Effector CD4-positive, alpha-beta T cell (primary cell): ENCODE measurements at regions not wholly inside any gene's neighbourhood (a gene's known extent, or its start where the extent isn't known, plus 50 kb on each side); places are given as distances from the start of the nearest gene placed in this dataset.

Experiments used
- DNase-seq: peaks from one replicate; pipeline ENCODE4 v3.0.0-alpha.2; 2020

DNA sequence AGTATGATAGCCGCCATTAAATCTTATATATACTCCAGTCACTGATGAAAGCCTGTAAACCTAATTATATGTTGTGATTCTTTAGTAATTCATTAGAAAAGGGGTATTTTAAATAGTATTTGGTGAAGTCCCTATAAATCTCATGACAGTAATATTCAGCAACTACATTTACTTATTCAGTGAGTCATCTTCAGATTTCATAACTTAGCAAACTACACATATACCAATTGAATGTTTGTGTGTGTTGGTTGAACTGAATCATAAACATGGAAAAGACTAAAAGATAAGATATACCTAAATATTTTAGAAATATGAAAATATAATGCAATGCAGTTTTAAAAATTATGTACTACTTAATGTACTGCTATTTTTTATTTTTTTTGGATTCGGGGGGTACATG is 1050.4 kb downstream of the MAT2B start:
- no peak for DNase-seq

GRCh38 chr5:164560216-164560615 is 1054.8 kb downstream of the MAT2B start:
- no peak for DNase-seq

DNA sequence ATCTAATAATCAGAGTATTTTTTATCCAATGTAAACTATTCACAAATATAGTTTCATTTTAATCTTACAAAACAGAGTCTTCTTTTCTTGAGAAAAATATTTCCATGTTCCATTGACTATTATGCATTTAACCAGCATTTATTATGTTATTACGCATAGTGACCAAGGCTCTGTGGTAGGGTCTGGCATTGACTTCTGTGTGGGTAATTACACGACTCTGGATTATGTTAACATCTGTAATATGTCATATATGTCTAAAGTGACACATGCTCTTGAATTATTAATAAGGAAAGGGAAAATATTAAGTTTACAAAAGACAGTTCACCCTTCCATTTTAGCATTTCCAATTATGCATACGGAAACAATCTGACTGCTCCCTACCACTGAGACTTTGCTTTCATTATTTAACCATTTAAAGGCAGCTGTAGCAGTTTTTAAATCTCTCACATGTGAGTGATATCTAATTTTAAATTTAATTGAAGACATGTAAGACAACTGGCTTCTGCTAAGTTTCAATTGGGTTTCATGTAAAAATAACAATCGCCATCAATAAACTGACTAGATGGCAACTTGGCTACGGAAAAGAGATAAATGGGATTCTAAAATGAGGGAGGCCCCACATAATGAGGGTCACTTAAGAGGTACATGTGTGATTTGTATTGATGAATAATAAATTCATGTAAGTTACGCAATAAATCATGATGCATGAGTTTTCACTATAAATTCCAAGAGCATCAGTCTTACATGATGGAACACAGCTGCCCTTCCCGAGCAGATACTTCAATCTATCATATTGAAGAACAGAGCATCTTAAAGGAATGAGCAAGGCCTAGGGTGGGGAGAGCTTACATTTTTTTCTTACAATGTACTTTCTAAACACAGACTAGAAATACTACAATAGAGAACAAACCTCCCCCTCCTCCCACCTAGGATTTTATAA is 1056.8 kb downstream of the MAT2B start:
- DNase-seq: no peak

- no peak for DNase-seq
Observed at GRCh38 chr5:164563370-164563769, 1058.0 kb downstream of the MAT2B start.

GRCh38 chr5:164573397-164573796 is 1068.0 kb downstream of the MAT2B start:
- no peak for DNase-seq

DNA sequence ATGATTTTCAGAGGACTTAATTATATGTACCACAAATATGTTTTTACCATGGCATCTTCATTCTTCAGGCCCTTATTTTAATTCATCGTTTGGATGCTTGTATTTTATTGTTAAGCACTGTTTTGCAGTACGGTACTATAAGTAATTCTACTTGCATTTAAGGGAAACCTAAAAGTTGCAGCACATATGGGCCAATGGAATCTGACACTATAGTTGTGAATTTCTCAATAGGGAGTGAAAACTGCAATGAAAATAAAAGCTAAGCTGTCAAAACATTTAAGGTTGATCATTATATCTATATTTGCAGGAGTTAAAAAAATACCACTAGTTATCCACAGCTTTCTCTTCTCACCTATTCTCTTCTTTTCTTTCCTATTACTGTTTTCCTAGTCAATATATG is 1071.8 kb downstream of the MAT2B start:
- no peak for DNase-seq

DNA sequence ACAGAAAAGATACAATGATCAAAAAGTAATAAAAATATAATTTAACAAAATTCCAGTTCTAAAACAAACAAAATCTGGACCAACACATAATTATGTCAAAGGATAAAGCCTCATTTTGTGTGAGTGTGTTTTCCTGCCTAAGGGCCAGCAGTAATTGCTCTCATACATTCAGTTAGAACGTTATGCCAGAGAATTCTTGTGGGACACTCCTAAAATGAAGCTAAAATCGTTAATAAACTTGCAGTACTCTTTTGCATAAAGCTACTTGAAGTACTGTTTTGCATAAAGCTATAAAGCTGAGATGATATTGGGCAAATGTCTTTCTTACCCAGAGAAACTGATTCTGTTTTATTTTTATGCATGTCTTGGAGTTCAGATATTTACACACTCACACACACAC is 1072.3 kb downstream of the MAT2B start:
- DNase-seq: no peak

GRCh38 chr5:164578401-164578800 is 1073.0 kb downstream of the MAT2B start:
- DNase-seq: no peak

GRCh38 chr5:164578911-164579310 is 1073.5 kb downstream of the MAT2B start:
- DNase-seq: no peak

DNA sequence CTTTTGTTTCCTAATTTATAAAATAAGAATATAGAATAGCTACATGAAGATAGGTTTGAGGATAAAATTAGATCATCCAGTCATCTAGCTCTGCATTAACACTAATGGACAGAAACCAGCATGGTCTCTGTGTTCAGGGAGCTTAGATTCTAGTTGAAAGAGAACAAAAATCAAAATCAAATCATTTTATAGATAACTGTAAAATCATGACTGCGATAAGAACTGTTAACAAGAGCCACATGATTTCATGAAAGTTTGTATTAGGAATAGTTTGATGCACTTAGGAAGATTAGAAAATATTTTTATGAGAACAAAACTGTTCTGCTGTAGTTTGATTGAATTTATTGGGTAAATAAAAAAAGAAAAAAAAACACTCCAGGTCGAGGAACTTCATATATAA is 1074.7 kb downstream of the MAT2B start:
- no peak for DNase-seq

DNA sequence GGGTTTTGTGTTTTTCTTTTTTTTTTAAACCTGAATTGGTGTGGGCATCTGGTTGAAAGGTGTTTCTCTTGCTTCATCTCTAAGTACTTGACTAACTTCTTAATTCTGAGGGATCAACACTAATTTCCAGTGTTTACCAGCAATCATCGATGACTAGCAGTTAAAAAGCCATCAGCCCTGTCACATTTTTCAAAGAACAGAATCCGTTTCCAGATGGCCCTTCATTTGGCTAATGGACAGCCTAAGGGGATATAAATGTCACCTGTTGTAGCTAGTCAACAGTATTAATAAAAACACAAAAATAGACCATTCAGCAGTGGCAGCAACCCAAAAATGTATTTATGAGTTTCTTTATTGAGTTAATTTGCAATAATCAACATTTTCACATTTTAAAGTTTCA is 1076.5 kb downstream of the MAT2B start:
- no peak for DNase-seq

DNA sequence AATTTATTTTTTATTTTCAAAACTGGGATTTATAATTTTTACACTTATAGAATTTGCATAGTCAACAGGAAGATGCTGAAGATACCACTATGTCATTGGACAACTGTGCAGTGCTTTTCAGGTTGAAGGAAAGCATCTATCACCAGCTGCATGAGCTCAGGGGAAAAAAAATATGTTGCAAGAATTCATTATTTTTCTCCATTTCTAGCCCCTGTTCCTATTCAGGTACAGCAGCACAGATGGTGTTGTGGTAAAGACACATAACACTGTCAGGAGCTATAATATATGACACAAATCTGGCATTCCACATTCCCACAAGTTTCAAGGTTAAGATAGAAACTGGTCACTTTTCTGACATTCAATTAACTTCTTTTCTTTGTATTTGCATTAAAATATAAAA is 1088.6 kb downstream of the MAT2B start:
- DNase-seq: no peak

GRCh38 chr5:164597293-164597900 is 1092.0 kb downstream of the MAT2B start:
- no peak for DNase-seq

DNA sequence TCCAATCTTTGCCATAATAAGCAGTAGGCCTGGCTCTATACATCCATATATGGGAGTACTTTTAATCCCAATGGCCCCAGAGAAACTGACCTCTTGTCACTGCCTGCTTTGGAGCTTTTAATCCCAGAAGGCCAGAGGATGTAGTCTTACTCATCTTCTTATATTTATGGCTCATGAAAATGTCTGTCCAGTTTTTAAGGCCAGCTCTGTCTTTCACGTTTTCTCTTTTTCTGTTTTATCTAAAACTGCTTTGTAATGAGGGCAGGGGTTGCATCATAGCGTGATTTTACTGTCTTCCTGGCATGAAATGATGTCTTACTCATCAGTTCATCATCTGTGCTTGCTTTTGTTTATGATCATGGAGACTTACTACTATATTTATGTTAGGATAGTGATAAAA is 1094.9 kb downstream of the MAT2B start:
- DNase-seq: no peak

DNA sequence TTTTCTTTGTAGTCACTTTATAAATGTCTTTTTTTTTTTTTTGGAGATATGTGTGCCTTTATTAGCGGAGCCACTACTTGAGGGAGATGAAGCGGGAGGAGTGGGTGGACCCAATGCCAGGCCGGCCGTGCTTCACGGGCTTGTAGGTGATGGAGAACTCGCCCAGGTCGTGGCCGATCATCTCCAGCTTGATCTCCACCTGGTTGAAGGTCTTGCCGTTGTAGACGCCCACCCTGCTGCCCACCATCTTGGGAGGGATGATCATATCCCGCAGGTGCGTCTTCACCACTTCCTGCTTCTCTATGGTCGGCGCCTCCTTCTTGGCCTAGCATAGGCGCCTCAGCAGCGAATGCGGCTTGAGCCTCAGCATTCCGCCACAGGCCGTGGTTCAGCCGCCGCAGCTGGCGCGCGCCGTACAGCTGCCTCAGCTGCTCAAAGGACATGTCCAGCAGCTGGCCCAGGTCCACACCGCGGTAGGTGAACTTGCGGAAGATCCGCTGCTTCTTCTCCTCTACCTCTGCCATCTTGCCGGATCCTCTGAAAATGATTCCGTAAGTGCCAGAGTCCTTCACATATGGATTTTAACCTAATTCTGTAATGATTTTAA is 1095.6 kb downstream of the MAT2B start:
- no peak for DNase-seq

- no peak for DNase-seq
Observed at GRCh38 chr5:164608507-164608906, 1103.1 kb downstream of the MAT2B start.

DNA sequence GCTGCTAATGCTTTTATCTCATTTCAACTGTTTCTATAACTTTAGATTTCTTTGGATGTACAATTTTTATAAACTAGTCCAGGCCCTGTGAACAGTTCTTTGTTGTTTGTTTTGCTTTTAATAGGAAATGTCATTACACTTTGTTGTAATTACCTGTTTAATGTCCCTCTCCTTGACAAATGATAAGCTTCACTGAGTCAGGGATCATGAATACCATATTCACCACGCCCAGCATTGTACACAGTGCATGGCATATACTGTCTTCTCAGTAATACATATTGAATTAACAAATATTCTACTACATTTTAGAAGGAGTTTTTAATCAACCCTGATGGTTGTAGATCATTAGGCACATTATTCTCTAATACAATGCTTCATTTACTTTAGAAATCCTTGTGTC is 1105.0 kb downstream of the MAT2B start:
- no peak for DNase-seq

DNA sequence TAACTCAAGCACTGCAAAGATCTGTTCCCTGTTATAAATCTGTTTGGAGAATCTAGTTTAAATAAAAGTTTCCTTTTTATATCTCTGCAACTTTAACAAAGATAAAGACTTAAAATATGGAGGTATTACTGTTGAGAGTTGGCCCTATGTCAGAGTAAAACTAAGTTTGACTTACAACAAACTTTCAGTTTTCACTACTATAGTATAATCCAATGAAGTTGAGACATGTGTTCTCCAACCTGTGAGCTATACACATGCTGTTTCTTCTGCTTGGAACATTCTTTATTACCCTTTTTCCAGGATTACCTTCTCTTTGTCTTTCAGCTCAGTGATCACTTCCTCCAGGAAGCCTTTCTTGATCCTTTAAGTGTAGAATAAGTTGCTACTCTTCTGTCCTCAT is 1109.3 kb downstream of the MAT2B start:
- no peak for DNase-seq

- DNase-seq: no peak
Observed at GRCh38 chr5:164617290-164617689, 1111.9 kb downstream of the MAT2B start.

DNA sequence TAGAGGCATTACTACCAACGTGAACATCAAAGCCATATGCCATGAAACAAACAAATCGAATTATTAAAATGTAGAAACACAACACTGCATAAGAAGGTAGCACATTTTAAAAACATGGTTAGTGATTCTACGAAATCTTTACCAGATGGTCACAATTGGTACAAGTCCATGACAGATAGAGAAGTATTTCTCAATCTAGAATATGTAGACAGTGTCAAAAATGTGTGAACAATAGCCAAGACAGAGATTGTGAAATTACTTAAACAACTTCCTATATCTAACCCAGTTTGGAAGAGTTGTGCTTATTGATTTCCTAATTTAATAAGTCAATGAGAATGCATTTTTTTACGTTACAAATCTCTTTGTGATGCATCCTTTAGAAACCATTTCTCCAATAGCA is 1121.6 kb downstream of the MAT2B start:
- DNase-seq: no peak

- no peak for DNase-seq
Observed at GRCh38 chr5:164636456-164636855, 1131.0 kb downstream of the MAT2B start.

DNA sequence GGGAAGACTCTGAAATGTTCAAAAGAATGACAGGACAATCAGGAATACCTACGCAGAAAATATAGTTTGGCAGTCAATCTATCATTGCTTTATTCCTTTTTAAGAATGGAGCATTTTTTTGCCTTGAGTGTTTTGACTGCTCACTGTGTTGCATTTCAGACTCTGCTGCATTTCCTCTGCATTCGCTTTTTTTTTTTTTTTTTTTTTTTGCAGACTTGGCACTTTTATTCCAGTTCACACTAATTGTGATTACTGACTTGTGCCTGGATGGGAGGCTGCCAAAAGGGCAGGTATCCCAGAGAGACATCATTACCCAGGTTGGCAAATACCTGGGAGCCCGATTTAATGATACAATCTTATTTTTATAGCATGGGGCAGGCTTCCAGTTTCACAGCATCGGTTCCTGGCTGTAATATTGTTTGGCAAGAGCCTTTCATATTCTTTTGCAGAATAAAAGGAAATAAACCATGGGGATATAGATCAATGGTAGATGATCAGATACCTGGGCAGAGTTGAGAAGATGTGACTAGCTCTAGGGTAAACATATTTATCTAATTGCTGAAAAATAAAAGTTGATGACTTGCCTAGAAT is 1132.6 kb downstream of the MAT2B start:
- no peak for DNase-seq

DNA sequence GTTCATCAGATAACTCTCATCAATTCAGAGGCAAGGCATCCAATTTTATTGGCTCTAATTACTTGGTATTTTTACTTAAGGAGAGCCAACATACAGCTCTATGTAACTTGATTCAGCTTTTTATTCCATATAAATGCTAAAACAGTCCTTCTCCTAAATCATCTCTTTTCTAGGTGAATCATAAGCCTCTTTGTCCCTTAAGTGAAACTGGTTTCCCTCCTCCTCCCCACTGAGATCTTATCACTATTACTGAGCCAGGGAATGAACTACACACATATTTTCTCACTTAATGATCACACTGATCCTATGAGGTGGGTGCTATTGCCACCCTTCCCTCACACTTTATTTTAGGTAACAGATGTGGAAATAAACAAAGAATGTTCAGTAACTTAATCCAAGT is 1143.8 kb downstream of the MAT2B start:
- DNase-seq: no peak

DNA sequence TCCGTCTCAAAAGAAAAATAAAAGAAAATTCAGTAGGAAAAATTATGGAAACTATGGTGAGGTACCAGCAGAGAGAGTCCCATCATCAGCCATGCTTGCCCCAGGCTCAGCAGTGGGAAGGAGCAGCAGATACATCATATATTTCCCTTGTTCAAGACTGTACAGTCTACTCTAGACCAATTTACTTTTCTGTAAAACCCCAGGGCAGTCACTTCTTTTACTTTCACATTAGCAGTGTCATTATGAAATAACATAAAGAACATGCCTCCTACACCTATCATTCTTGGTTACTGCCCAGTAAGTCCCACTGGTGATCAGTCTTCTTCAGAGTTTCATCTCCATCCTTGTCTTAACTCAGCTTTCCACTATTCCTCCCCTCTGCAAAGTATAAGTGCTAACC is 1145.0 kb downstream of the MAT2B start:
- DNase-seq: no peak
